HG03139 (cell line): ENCODE measurements at regions not wholly inside any gene's neighbourhood (a gene's known extent, or its start where the extent isn't known, plus 50 kb on each side); places are given as distances from the start of the nearest gene placed in this dataset.

Experiments
- ATAC-seq: cut with Tn5 transposase; IDR thresholded peaks from one replicate; pipeline ENCODE4 v1.9.1; 2021; ENCODE audit not compliant: unreplicated experiment

- no peak for ATAC-seq
Observed at GRCh38 chr18:41842886-41843285, 112.1 kb upstream of the PIK3C3 start.

DNA sequence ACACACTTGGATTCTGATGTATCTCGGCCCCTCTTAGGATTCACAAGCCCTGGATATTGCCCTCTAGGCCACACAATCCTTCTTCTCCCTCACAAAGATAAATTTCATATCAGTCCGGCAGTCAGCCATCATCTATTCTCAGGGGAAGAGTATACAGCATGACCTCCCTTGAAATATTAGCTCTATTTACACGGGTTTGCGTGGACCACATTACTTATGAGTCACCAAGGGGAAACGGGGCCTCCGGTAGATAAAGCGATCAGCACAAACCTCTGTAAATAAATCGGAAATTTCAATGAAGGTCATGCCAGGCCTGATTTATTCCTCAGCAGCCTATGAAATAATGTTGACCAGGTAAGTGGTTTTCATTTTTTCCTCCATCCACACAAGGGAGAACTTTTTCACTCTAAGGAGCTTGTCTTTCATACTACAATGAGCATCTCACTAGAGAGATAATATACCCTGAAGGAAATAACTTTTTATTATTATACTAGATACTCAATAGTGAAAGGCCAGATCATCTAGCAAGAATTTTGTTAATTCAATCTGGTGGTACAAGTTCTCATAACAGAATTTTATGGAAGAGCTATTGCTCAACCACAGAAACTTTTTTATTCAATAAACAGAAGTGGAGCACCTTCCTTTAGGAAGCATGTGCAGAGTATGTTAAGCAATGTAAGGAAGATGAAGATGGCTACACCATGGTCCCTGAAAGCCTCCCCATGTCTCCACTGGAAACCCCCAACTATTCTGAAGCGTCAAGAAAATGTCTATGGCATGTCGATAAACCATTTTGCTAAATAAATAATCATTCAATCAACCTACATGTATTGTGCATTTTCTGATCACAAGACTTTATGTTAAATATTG lies 125.2 kb upstream of the PIK3C3 start:
- no peak for ATAC-seq

DNA sequence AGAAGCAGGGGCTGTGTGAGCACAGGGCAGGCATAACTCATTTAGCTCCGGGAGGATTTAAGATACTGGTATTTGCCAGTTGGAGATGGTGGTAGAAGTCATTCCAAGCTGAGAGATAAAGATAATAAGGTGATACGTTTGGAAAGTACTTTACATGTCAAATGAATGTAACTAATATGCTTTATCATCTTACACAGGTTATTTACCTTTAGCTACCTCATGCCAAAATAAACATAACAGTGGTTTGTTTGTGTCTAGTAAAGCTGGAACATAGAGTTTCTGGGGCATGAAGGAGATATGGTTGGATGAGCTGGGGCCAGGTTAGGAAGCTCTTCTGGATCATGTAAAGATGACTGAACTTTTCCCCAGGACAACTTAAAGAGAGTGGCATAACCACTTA lies 126.9 kb upstream of the PIK3C3 start:
- ATAC-seq, result no peak

GRCh38 chr18:41820784-41821183 lies 134.2 kb upstream of the PIK3C3 start:
- ATAC-seq, result no peak

DNA sequence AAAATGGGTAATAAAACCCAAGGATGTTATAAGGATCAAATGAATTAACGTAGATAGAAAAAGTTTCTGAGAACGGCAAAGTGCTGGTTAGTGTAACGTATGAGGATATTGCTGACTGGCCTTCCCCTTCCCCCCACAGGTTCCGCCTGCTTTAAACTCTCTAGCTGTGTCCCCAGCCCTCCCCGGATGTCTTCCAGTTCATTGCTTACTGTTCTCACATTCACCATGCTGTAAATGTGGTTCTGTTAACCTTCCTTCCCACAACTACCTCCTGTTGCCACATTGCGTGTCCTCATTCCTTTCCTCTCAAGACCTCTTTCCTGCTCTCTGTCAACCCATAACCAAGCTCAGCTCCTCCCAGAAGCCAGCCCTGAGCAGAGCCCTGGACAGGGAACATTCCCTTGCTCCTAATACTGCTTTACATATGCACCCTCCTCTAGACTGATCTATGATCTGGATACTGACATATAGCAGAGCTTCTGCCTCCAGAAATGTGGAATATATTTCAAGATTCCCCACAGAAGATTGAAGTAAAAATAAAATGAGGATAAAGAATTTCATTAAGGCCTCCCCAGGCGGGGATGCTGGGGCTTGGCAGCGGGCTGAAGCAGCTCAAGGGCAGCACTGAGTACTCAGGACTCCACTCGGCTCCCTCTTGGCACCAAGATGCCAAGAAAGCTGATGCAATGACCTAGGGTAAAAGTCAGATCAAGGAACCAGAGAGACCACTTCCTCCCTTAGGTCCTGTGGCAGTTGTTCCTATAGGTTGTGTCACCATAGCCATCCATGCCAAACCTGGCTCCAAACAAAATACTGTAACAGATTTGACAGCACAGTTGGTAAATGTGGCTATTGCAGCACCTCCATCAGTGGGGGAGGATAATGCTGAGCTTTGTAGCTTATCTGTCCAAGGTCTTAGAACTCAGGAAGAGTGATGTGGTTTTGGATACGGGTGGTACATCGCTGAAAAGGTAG lies 136.4 kb upstream of the PIK3C3 start:
- ATAC-seq, result no peak

- ATAC-seq, result no peak
Observed at GRCh38 chr18:41814651-41815050, 140.4 kb upstream of the PIK3C3 start.

- ATAC-seq, result no peak
Observed at GRCh38 chr18:41809652-41810051, 145.4 kb upstream of the PIK3C3 start.

GRCh38 chr18:41805341-41805740 lies 149.7 kb upstream of the PIK3C3 start:
- ATAC-seq, result no peak

DNA sequence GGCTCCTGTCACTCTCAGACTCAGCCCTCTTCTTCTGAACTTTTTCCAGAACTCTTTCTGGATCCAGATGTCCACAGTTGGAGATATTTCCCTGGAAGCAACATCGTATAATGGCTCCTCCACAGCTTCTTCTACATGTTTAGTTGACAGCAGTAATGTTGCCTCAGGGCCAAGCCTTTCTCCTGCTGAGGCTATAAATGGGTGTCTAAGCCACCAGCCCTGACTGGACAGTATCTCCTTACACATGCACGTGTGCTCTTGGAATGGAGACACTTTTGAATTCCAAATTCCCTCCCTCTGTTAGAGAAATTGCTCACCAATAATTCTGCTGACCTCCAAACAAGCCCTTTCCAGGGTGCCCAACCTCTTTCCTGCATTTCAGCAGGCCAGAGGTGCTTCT lies 156.2 kb upstream of the PIK3C3 start:
- no peak for ATAC-seq

DNA sequence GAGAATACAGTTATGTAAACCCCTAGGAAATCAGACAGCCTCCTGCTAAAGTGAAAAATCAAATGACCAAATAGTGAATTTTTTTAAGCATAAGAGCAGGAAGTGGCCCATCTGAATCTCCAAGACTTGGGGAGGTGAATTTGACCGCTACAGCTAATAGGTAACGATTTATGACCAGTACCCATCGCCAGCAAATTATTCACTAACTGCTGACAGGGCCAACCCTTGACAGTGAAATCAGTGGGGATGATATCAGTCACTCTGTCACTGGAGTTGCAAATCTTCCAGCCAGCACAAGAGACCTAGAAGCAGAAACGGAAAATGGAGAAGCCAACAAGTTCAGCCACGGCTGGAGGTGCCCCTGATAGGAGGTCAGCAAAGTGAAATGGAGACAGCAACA lies 164.3 kb upstream of the PIK3C3 start:
- no peak for ATAC-seq

DNA sequence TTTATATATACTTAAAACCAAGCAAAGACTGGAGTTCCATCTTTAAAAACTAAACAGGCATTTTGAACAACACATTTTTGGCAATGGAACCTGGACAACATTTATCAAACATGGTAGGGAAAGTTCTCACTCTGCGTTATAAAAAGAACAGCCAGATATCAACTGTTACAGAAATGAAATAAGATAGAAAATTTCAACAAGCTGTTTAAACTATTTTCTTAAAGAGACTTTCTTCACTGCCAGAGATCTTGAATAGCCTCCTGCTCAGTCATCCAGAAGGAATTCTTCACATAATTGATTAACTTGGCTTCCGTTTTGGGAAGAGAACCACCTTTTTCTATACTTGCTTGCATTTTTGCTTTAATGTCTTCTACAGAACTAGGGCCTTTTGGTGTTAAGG lies 166.0 kb upstream of the PIK3C3 start:
- no peak for ATAC-seq

GRCh38 chr18:41783879-41784278 lies 171.2 kb upstream of the PIK3C3 start:
- ATAC-seq, result no peak

GRCh38 chr18:41783065-41783818 lies 171.8 kb upstream of the PIK3C3 start:
- no peak for ATAC-seq

DNA sequence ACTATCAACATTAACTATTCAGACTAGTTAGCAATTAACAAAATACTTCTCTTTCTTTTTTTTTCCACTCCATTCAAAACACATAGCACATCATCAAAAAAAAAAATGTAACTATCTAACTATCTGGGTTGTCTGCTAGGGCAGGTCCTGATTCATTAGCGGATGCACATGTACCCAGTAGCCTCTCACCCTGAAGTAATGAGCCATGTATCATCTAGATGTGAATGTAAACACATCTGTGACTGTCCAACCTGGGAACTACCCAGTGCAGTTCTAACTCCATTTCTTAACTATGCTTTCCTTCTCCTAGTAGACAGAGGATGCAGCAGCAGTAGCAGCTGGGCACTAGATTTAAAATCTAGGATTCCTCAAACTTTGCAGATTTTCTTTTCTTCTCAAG lies 183.1 kb upstream of the PIK3C3 start:
- ATAC-seq, result no peak

GRCh38 chr18:41769265-41769664 lies 185.8 kb upstream of the PIK3C3 start:
- no peak for ATAC-seq

GRCh38 chr18:41768467-41768866 lies 186.6 kb upstream of the PIK3C3 start:
- ATAC-seq, result no peak

- no peak for ATAC-seq
Observed at GRCh38 chr18:41767960-41768359, 187.1 kb upstream of the PIK3C3 start.

GRCh38 chr18:41765460-41765859 lies 189.6 kb upstream of the PIK3C3 start:
- ATAC-seq, result no peak

DNA sequence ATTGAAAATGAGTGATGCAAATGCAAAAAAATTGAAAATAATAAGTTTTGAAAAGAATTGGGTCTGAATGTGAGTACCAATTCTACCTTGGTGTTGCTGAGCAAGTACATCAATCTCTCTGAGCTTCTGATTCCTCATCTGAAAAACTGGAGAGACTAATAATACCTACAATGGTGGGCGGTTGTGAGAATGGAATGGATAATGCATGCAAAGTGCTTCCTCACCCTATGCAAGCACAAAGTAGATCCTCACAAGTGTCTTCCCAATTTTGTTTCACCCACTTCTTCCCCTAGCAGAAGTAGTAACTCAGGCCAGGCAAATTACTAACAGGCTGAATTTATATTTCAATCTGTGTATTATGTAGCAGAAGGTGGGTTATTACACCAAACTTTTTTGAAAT lies 191.7 kb upstream of the PIK3C3 start:
- ATAC-seq, result no peak

DNA sequence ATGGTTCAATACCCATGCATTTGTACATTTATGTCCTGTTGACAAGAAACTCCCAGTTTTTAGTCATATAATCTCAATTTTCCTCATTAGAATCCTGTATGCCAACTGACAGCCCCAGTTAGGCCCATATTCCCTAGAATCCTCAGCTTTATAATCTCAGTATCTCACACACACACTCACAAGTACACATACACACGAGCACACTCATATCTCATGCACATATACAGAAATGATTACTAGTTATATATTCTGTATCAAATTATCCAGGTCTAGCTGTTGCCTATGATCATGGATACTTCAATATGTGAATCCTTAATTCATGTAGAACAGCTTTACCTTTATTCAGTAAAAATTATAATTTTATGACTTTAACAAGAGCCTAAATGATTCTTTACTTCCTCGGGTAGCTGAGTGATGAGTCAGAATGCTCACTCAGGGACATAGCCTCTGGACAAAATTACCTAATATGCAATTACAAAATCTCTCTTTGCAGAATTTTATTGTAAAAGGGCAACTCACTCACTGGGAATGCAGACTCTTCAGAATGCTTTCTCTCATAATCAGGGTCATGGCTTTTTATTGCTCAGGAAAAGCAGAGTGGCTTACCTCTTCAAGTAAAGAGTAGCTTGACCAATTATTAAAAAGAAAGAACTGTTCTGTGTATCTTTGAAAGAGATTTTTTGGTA lies 193.6 kb upstream of the PIK3C3 start:
- ATAC-seq, result no peak

- ATAC-seq, result no peak
Observed at GRCh38 chr18:41758534-41758933, 196.5 kb upstream of the PIK3C3 start.
